Breast epithelium (tissue), 4 donors: ENCODE measurements at regions not wholly inside any gene's neighbourhood (a gene's known extent, or its start where the extent isn't known, plus 50 kb on each side); places are given as distances from the start of the nearest gene placed in this dataset.

Experiments used
- DNase-seq, 2 donors: peaks; one replicate each; pipeline ENCODE4 v3.0.0-alpha.2; 2019; ENCODE audit warnings: low spot score in 2 of 2
- H3K27ac ChIP-seq, 2 donors: fragments of 200-600 bp; sonication (generic) in 1 of 2; one replicate each; pipeline ENCODE4 v1.5.1; 2016 to 2019; ENCODE audit warnings: mild to moderate bottlenecking in 1 of 2
- H3K27me3 ChIP-seq, 2 donors: fragments of 200-600 bp; sonication (generic) in 1 of 2; one replicate each; pipeline versions ENCODE4 v1.5.1 to v1.6.0; 2017 to 2019; ENCODE audit warnings: control low read depth in 1 of 2, mild to moderate bottlenecking in 1 of 2
- H3K36me3 ChIP-seq: fragments of 200-600 bp; one replicate; pipeline ENCODE4 v1.5.1; 2019
- H3K4me1 ChIP-seq, 2 donors: fragments of 200-600 bp; sonication (generic); one replicate each; pipeline ENCODE4 v1.5.1; 2016 to 2019; ENCODE audit warnings: control low read depth in 1 of 2
- H3K4me3 ChIP-seq, 3 donors: fragments of 200-600 bp; sonication (generic); 1 replicate in 2 of 3; 2 replicates in 1 of 3; pipeline ENCODE4 v1.5.1; 2016 to 2019; ENCODE audit warnings: mild to moderate bottlenecking in 3 of 3, moderate library complexity in 2 of 3
- H3K9me3 ChIP-seq, 2 donors: fragments of 200-600 bp; sonication (generic) in 1 of 2; one replicate each; pipeline ENCODE4 v1.5.1; 2016 to 2019; ENCODE audit warnings: control low read depth in 1 of 2
- CTCF ChIP-seq, 3 donors: fragments of 450-650 bp; IDR thresholded peaks; one replicate each; pipeline ENCODE4 v1.5.1; 2016 to 2017; ENCODE audit warnings: antibody characterized with exemption in 3 of 3, mild to moderate bottlenecking in 3 of 3, moderate library complexity in 3 of 3
- POLR2A ChIP-seq: fragments of 450-650 bp; IDR thresholded peaks from one replicate; pipeline ENCODE4 v1.6.1; 2016; ENCODE audit warnings: antibody characterized with exemption, mild to moderate bottlenecking, moderate library complexity
- POLR2AphosphoS5 ChIP-seq, 3 donors: sonication (generic); formaldehyde crosslinking; IDR thresholded peaks; one replicate each; pipeline ENCODE4 v1.6.1; 2017; ENCODE audit warnings: antibody characterized with exemption in 3 of 3
- intact Hi-C: fragments of 100-400 bp; cut with DNase I; formaldehyde crosslinking; loops from one replicate; pipeline ENCODE4 v1.15.1; 2023; ENCODE audit warnings: low total_unique reads

- Histone ChIP-seq H3K4me3 (no peak overlapping the region), H3K27ac (no peak overlapping the region), H3K4me1 (no peaks in the 10 kb centered on the region), H3K36me3 (no peaks in the 10 kb centered on the region), H3K9me3 (no peaks in the 10 kb centered on the region), H3K27me3 (no peaks in the 10 kb centered on the region)
- DNase-seq = no peak
- intact Hi-C loops = no loop called here
- TF ChIP-seq CTCF (IDR thresholded peaks at IDR 0.05) (no peak), POLR2A (no peak), POLR2AphosphoS5 (IDR thresholded peaks at IDR 0.05) (no peak)
Measured at GRCh38 chr2:53231908-53232307, 535.7 kb upstream of the CHAC2 start.

- intact Hi-C loops = no loop called here
Measured at GRCh38 chr2:53230691-53231090, 536.9 kb upstream of the CHAC2 start.

GRCh38 chr2:53227535-53227934, 540.1 kb upstream of the CHAC2 start:
- no peak overlapping the region for H3K4me3 ChIP-seq
- H3K4me1 ChIP-seq = no peaks in the 10 kb centered on the region
- TF ChIP-seq POLR2AphosphoS5 (IDR thresholded peaks at IDR 0.05) = no peak
- no peak for TF ChIP-seq POLR2A
- TF ChIP-seq CTCF (IDR thresholded peaks at IDR 0.05) = no peak
- no peak overlapping the region for H3K27ac ChIP-seq
- intact Hi-C loops = no loop called here
- no peaks in the 10 kb centered on the region for H3K27me3 ChIP-seq
- no peaks in the 10 kb centered on the region for H3K9me3 ChIP-seq
- no peak for DNase-seq
- no peaks in the 10 kb centered on the region for H3K36me3 ChIP-seq

More at GRCh38 chr2:53230691-53231090, 536.9 kb upstream of the CHAC2 start:
- no peak for TF ChIP-seq POLR2AphosphoS5 (IDR thresholded peaks at IDR 0.05)
- TF ChIP-seq POLR2A = no peak
- H3K36me3 ChIP-seq = no peaks in the 10 kb centered on the region
- H3K9me3 ChIP-seq = no peaks in the 10 kb centered on the region
- H3K4me1 ChIP-seq = no peaks in the 10 kb centered on the region
- no peak for DNase-seq
- no peaks in the 10 kb centered on the region for H3K27me3 ChIP-seq
- no peak overlapping the region for H3K4me3 ChIP-seq
- no peak overlapping the region for H3K27ac ChIP-seq

- H3K9me3 ChIP-seq = no peaks in the 10 kb centered on the region
- intact Hi-C loops = no loop called here
- TF ChIP-seq POLR2AphosphoS5 (IDR thresholded peaks at IDR 0.05) (no peak), CTCF (IDR thresholded peaks at IDR 0.05) (no peak), POLR2A (no peak)
- H3K27ac ChIP-seq = no peak overlapping the region
- no peaks in the 10 kb centered on the region for H3K36me3 ChIP-seq
- no peak for DNase-seq
- no peaks in the 10 kb centered on the region for H3K27me3 ChIP-seq
- no peaks in the 10 kb centered on the region for H3K4me1 ChIP-seq
- H3K4me3 ChIP-seq = no peak overlapping the region
Measured at GRCh38 chr2:53220969-53221368, 546.6 kb upstream of the CHAC2 start.

- no peaks in the 10 kb centered on the region for H3K36me3 ChIP-seq
- no peak for DNase-seq
- H3K4me3 ChIP-seq = no peak overlapping the region
- intact Hi-C loops = no loop called here
- H3K27me3 ChIP-seq = no peaks in the 10 kb centered on the region
- TF ChIP-seq POLR2AphosphoS5 (IDR thresholded peaks at IDR 0.05) (no peak), CTCF (IDR thresholded peaks at IDR 0.05) (no peak), POLR2A (no peak)
- H3K4me1 ChIP-seq = no peaks in the 10 kb centered on the region
- peaks cover 0 to 8% of the 10 kb centered on the region in 2 donors for H3K9me3 ChIP-seq
- no peak overlapping the region for H3K27ac ChIP-seq
Measured at GRCh38 chr2:53217250-53217649, 550.4 kb upstream of the CHAC2 start.

GRCh38 chr2:53216805-53217204, 550.8 kb upstream of the CHAC2 start:
- H3K4me1 ChIP-seq = no peaks in the 10 kb centered on the region
- intact Hi-C loops = no loop called here
- no peak for DNase-seq
- H3K36me3 ChIP-seq = no peaks in the 10 kb centered on the region
- no peak overlapping the region for H3K4me3 ChIP-seq
- TF ChIP-seq CTCF (IDR thresholded peaks at IDR 0.05) (no peak), POLR2A (no peak), POLR2AphosphoS5 (IDR thresholded peaks at IDR 0.05) (no peak)
- H3K9me3 ChIP-seq = peaks cover 0 to 8% of the 10 kb centered on the region in 2 donors
- H3K27me3 ChIP-seq = no peaks in the 10 kb centered on the region
- no peak overlapping the region for H3K27ac ChIP-seq
